GM21619 (cell line): ENCODE measurements at regions not wholly inside any gene's neighbourhood (a gene's known extent, or its start where the extent isn't known, plus 50 kb on each side); places are given as distances from the start of the nearest gene placed in this dataset.
"Not testable (repeated sequence)": the region's sequence is repeated elsewhere in the genome, so short reads cannot be mapped to it uniquely, and the experiment has no call there.

Experiments used
- ATAC-seq: cut with Tn5 transposase; IDR thresholded peaks from one replicate; pipeline ENCODE4 v1.9.1; 2021; ENCODE audit not compliant: unreplicated experiment

- ATAC-seq = no peak
These were observed 1817.4 kb upstream of the FLRT2 start for GRCh38 chr14:83712418-83713129.

- no peak for ATAC-seq
These were observed 1816.2 kb upstream of the FLRT2 start for GRCh38 chr14:83713732-83714131.

- ATAC-seq = no peak
These were observed 1815.8 kb upstream of the FLRT2 start for GRCh38 chr14:83714151-83714550.

- ATAC-seq = not testable (repeated sequence)
These were observed 1810.5 kb upstream of the FLRT2 start for GRCh38 chr14:83719435-83719834.

GRCh38 chr14:83733670-83734069, 1796.3 kb upstream of the FLRT2 start:
- ATAC-seq = no peak

GRCh38 chr14:83734431-83734830, 1795.5 kb upstream of the FLRT2 start:
- no peak for ATAC-seq

GRCh38 chr14:83741269-83741668, 1788.7 kb upstream of the FLRT2 start:
- no peak for ATAC-seq

- no peak for ATAC-seq
These were observed 1785.7 kb upstream of the FLRT2 start for GRCh38 chr14:83744224-83744623.

GRCh38 chr14:83744891-83745290, 1785.1 kb upstream of the FLRT2 start:
- no peak for ATAC-seq

- ATAC-seq = no peak
These were observed 1783.6 kb upstream of the FLRT2 start for GRCh38 chr14:83746336-83746735.

- ATAC-seq = no peak
These were observed 1772.0 kb upstream of the FLRT2 start for GRCh38 chr14:83757916-83758315.

- ATAC-seq = no peak
These were observed 1765.0 kb upstream of the FLRT2 start for GRCh38 chr14:83764656-83765599.

GRCh38 chr14:83777516-83777915, 1752.4 kb upstream of the FLRT2 start:
- ATAC-seq = no peak

- ATAC-seq = no peak
These were observed 1750.7 kb upstream of the FLRT2 start for GRCh38 chr14:83779266-83779665.

- ATAC-seq = no peak
These were observed 1749.6 kb upstream of the FLRT2 start for GRCh38 chr14:83780321-83780720.

- no peak for ATAC-seq
These were observed 1731.5 kb upstream of the FLRT2 start for GRCh38 chr14:83798421-83798820.

- ATAC-seq = no peak
These were observed 1730.7 kb upstream of the FLRT2 start for GRCh38 chr14:83799233-83799632.

- no peak for ATAC-seq
These were observed 1715.0 kb upstream of the FLRT2 start for GRCh38 chr14:83814896-83815295.

GRCh38 chr14:83816761-83817160, 1713.2 kb upstream of the FLRT2 start:
- no peak for ATAC-seq

GRCh38 chr14:83825843-83826242, 1704.1 kb upstream of the FLRT2 start:
- no peak for ATAC-seq

- ATAC-seq = no peak
These were observed 1703.1 kb upstream of the FLRT2 start for GRCh38 chr14:83826838-83827237.

- no peak for ATAC-seq
These were observed 1702.6 kb upstream of the FLRT2 start for GRCh38 chr14:83827383-83827782.
